ENCODE measurements at regions not wholly inside any gene's neighbourhood (a gene's known extent, or its start where the extent isn't known, plus 50 kb on each side); places are given as distances from the start of the nearest gene placed in this dataset.

DNA sequence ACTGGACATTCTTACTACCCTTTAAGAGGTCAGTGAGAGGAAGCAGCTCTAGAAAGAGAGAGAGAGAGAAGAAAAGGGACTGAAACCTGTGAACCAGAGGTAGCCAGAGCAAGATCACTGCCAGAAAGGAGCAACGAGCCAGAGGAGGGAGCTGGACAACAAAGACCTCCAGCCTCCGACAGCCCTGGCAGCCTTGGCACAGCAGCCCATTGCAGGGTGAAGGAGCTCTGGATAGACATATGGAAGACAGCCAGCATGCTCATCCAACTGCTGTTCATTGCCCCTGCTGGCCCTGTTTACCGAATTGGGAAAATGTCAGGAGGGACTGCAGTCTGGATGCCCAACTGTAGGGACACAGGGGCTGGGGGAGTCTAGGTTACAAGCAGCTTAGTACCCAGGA lies 228.4 kb upstream of the SLC35G4 start:
- peaks cover 7% of the 10 kb centered on the region; the same call in 1 of the 2 replicates for H3K27me3 ChIP-seq (ENCODE audit: insufficient read depth)
- H2AFZ ChIP-seq (ENCODE audit: low read depth): no peak overlapping the region
- no peaks in the 10 kb centered on the region for H3K79me2 ChIP-seq (ENCODE audit: insufficient read depth)
- no peak overlapping the region for H3K4me2 ChIP-seq
- ChIA-PET POLR2A (no interaction called here), CTCF (no interaction called here)
- H3F3A ChIP-seq (replicated peaks; ENCODE audit: insufficient read depth): no peaks in the 10 kb centered on the region
- no peaks in the 10 kb centered on the region for H3K9me3 ChIP-seq
- DNase-seq: no peak
- 7% methylated on average over 3 of the region's 3 CpGs for WGBS (ENCODE audit: low lambda C conversion rate)
- H3K36me3 ChIP-seq (replicated peaks in 1 of 2; ENCODE audit: control insufficient read depth in 1 of 2, insufficient read depth in 2 of 2, low read length in 1 of 2): no peaks in the 10 kb centered on the region
- H3K4me1 ChIP-seq (ENCODE audit: control insufficient read depth in 1 of 2, insufficient read depth in 2 of 2, low read depth in 1 of 2, low read length in 1 of 2): no peaks in the 10 kb centered on the region
- TF ChIP-seq, protein P1, sequence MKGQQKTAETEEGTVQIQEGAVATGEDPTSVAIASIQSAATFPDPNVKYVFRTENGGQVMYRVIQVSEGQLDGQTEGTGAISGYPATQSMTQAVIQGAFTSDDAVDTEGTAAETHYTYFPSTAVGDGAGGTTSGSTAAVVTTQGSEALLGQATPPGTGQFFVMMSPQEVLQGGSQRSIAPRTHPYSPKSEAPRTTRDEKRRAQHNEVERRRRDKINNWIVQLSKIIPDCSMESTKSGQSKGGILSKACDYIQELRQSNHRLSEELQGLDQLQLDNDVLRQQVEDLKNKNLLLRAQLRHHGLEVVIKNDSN (IDR thresholded peaks at IDR 0.05; ENCODE audit: borderline replicate concordance, low read depth): no peak
- TF ChIP-seq, protein P2, sequence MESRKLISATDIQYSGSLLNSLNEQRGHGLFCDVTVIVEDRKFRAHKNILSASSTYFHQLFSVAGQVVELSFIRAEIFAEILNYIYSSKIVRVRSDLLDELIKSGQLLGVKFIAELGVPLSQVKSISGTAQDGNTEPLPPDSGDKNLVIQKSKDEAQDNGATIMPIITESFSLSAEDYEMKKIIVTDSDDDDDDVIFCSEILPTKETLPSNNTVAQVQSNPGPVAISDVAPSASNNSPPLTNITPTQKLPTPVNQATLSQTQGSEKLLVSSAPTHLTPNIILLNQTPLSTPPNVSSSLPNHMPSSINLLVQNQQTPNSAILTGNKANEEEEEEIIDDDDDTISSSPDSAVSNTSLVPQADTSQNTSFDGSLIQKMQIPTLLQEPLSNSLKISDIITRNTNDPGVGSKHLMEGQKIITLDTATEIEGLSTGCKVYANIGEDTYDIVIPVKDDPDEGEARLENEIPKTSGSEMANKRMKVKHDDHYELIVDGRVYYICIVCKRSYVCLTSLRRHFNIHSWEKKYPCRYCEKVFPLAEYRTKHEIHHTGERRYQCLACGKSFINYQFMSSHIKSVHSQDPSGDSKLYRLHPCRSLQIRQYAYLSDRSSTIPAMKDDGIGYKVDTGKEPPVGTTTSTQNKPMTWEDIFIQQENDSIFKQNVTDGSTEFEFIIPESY (IDR thresholded peaks at IDR 0.05; ENCODE audit: borderline replicate concordance, low read depth): no peak
- no peaks in the 10 kb centered on the region for H3K9me2 ChIP-seq
- H3K4me3 ChIP-seq (ENCODE audit: low read depth in 2 of 2, low read length in 1 of 2): no peak overlapping the region
- no peak overlapping the region for H3K9ac ChIP-seq
- H4K20me1 ChIP-seq (ENCODE audit: insufficient read depth): no peaks in the 10 kb centered on the region
- H3K27ac ChIP-seq (ENCODE audit: low read depth in 2 of 2, low read length in 1 of 2): no peak overlapping the region

DNA sequence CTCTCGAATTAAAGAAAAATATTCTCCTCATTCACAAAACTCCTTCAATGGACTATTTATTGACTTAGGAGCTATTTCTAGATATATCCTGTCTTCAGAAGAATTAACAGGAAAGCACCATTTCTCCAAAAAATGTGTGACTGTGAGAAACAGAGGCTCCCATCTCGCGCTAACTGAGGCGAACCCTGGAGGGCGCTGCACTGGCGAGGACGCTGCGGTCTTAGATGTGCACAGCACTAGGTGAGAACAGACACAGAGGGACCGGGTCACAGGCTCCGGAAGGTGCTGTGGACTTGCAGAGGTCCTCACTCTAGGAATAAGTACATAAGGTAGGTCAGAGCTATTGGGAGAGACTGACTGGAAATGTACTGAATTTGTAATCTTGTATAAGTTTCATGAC lies 229.7 kb upstream of the SLC35G4 start:
- H3K4me3 ChIP-seq (ENCODE audit: low read depth in 2 of 2, low read length in 1 of 2): no peak overlapping the region

More for the DNA sequence above, 229.7 kb upstream of the SLC35G4 start:
- ChIA-PET CTCF (no interaction called here), POLR2A (no interaction called here)
- H3K79me2 ChIP-seq (ENCODE audit: insufficient read depth): no peaks in the 10 kb centered on the region
- 50% methylated on average over 10 of the region's 10 CpGs for WGBS (ENCODE audit: low lambda C conversion rate)
- H3K27ac ChIP-seq (ENCODE audit: low read depth in 2 of 2, low read length in 1 of 2): no peak overlapping the region
- H3K36me3 ChIP-seq (replicated peaks in 1 of 2; ENCODE audit: control insufficient read depth in 1 of 2, insufficient read depth in 2 of 2, low read length in 1 of 2): no peaks in the 10 kb centered on the region
- no peaks in the 10 kb centered on the region for H3K9me3 ChIP-seq
- H3K4me2 ChIP-seq: no peak overlapping the region
- no peaks in the 10 kb centered on the region for H3K9me2 ChIP-seq
- no peak overlapping the region for H3K9ac ChIP-seq
- peaks cover 7% of the 10 kb centered on the region; the same call in 1 of the 2 replicates for H3K27me3 ChIP-seq (ENCODE audit: insufficient read depth)
- H3F3A ChIP-seq (replicated peaks; ENCODE audit: insufficient read depth): no peaks in the 10 kb centered on the region
- TF ChIP-seq FOSL2 (IDR thresholded peaks at IDR 0.05; ENCODE audit: borderline replicate concordance, low read depth) (no peak), SIN3A (IDR thresholded peaks at IDR 0.05; ENCODE audit: borderline replicate concordance, low read depth, low read length) (no peak)
- TF ChIP-seq, protein P3, sequence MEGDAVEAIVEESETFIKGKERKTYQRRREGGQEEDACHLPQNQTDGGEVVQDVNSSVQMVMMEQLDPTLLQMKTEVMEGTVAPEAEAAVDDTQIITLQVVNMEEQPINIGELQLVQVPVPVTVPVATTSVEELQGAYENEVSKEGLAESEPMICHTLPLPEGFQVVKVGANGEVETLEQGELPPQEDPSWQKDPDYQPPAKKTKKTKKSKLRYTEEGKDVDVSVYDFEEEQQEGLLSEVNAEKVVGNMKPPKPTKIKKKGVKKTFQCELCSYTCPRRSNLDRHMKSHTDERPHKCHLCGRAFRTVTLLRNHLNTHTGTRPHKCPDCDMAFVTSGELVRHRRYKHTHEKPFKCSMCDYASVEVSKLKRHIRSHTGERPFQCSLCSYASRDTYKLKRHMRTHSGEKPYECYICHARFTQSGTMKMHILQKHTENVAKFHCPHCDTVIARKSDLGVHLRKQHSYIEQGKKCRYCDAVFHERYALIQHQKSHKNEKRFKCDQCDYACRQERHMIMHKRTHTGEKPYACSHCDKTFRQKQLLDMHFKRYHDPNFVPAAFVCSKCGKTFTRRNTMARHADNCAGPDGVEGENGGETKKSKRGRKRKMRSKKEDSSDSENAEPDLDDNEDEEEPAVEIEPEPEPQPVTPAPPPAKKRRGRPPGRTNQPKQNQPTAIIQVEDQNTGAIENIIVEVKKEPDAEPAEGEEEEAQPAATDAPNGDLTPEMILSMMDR (IDR thresholded peaks at IDR 0.05): 0 out of 2 replicates have a peak, but pooled peaks have one; percentile 13
- TF ChIP-seq, protein P1 (IDR thresholded peaks at IDR 0.05; ENCODE audit: borderline replicate concordance, low read depth): no peak
- no peak overlapping the region; the same call in 1 of the 2 replicates for H2AFZ ChIP-seq (ENCODE audit: low read depth)
- DNase-seq: no peak
- H4K20me1 ChIP-seq (ENCODE audit: insufficient read depth): no peaks in the 10 kb centered on the region
- no peaks in the 10 kb centered on the region for H3K4me1 ChIP-seq (ENCODE audit: control insufficient read depth in 1 of 2, insufficient read depth in 2 of 2, low read depth in 1 of 2, low read length in 1 of 2)
